ENCODE measurements at regions not wholly inside any gene's neighbourhood (a gene's known extent, or its start where the extent isn't known, plus 50 kb on each side); places are given as distances from the start of the nearest gene placed in this dataset.

DNA sequence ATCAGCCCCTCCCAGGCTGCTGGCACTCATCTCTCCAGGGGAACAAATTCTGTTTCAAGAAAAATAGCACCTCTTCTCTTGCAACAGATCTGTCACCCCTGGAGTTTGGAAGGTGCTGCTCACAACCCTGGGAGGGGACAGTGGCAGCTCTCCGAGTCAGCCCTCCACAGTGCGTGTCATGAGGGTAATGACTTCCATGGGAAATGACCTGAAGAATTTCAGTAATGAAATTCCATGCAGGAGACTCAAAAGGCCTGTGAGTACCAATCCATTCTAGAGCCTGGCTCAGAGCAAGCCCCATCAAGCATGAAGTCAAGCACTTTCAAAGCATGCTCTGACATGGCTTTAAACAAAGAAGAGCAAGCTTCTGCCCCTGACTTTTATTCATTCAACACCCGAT is 276.3 kb upstream of the PARD3B start:
- DNase-seq (ENCODE audit: low spot score) = no peak

DNA sequence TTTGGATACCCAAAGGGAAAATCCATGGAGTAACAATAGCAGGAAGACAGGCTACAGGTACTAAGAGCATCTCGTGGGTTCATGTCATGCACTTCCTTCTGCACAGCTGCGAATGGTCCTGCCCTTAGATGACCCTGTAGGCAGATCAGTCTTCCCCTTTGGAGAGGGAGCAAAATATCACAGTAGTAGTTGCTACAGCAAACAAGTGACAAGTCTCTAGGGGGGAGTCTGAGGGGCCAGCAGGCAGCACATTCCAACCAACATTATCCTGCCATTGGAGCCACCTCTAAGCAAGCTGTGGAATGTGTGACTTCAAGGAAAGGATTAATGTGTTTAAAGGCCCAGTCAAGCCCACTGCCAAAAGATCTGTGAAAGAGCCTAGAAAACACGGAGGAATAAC is 273.2 kb upstream of the PARD3B start:
- DNase-seq (ENCODE audit: low spot score) = no peak

DNA sequence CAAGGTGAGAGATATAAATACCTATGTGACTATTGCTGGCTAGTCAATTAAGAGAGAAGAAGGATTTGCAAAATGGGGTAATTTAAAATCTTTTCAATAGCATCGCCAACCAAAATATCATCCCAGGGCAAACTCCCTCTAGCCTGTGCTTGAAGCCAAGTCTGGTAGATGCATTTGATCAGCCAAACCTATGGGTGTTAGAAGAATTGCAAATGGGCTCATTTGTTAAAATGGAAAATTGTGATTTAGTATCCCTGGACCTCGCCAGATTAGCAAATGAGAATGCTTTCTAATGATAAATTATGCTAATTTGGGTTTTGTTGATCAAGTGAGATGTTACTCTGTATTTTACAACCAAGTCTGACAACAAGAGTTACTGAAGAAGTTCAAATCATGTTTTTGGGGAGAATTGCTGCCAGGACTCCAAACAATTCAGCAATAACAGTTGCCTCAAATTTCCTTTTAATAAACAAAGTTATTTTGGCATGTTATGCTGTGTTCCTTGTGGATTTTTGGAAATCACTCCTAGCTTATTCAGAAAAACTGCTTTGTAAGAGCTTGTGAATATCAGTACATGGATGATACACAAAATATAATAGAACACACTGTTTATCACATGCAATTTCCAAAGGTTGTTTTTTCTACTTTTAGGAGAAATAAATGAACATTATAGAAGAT is 272.5 kb upstream of the PARD3B start:
- no peak for DNase-seq (ENCODE audit: low spot score)

DNA sequence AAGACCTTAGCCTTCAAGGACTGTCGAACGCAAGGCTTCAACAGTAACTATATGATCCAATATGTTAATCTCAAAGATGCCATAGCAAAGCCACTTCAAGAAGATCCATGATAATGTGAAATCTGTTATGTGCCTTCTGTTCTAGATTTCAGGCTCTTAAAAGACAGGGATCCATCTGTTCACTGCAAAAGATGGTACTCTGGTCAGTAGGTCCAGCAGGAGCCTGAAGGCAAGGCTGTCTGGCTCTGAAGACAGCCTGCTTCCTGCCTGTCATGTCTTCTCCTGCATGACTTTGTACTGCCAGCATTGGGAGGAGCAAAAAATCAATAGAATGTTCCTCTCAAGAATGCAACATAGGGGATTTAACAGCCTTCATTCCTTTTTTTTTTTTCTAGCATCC is 270.8 kb upstream of the PARD3B start:
- DNase-seq (ENCODE audit: low spot score) = no peak

DNA sequence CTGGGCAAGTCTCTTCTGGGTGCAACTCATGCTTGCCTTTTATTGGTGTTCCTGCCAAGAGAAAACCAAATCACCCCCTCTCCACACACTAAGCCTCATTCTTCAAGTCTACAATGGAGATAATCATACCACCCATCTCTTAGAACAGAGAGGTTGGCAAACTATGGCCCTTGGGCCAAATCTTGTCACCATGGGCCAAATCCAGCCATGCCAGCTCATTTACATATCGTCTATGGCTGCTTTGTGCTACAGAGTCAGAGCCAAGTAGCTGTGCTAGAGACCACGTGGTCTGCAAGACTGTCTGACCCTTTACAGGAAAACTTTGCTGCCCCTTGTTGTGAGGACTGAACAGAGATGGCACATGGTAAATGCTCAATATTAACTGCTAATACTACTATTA is 270.3 kb upstream of the PARD3B start:
- no peak for DNase-seq (ENCODE audit: low spot score)

DNA sequence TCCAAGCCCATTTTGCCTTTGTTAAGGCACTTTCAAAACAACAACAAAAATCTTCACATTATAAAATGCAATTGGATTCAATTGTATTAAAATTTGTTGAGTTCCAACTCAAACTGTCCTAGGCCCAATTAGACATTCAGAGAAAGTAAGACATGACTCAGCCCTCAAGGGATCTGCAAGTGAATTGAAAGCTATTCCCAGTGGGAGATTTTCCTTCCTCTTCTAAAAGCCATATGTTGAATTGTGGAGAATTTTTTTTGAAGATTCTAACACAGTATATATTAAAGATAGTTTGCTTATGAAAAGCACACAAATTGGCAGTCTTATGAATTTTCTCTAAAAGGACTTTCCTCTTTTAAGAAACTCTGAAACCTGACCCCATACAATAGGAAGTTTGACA is 268.0 kb upstream of the PARD3B start:
- no peak for DNase-seq (ENCODE audit: low spot score)

DNA sequence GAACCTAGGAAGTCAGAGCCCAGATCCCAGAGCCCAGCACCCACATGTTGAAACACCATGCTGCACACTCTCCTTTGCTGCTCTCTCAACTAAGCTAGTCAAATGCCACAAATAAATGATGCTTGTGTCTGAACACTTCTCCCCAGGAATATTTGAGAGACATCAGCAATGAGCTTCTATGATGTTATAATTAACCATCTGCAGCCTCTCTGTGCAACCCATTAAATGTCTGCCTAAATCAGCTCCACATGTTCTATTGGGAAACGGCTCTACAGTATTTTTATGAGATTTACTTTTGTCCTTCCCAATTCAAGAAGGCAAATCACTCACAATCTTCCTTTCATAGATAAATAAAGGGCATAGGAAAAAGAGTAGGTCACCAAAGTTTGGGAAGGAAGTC is 266.8 kb upstream of the PARD3B start:
- no peak for DNase-seq (ENCODE audit: low spot score)

DNA sequence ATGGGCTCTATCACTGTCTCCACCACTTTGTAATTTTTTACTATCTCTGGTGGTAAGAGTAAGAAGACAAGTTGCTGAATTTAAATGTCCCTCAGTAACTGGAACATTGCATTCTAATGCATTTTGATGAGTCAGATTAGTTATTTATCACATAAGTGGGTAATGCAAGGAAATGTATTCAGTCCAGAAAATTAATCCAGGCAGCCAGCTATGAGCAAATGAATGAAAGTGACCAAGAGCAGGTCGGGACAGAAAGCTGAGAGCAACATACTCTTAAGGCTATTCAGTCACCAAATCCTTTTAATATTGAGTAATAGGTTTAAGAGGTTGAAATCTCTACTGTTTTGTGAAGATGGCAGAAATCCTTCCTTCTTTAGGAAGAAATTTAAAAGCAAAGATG is 265.5 kb upstream of the PARD3B start:
- DNase-seq (ENCODE audit: low spot score) = no peak

DNA sequence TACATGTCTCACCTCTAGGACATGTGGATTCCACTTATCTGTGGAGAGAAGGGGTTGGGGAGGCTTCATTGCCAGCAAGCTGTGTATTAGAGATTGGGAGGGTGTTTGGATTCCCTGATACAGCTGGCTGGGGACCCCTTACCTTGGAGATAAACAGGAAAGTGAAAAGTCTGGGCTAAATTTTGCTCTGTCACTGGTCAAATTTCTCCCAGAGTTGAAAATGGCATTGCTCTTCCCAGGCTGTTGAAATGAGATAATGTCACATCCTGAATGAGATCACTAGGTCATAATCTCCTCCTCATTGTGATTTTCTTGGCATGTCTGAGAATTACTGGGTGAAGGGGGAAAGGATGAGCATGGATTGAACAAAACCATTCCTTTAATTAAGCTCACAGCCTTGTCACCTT is 265.0 kb upstream of the PARD3B start:
- no peak for DNase-seq (ENCODE audit: low spot score)

DNA sequence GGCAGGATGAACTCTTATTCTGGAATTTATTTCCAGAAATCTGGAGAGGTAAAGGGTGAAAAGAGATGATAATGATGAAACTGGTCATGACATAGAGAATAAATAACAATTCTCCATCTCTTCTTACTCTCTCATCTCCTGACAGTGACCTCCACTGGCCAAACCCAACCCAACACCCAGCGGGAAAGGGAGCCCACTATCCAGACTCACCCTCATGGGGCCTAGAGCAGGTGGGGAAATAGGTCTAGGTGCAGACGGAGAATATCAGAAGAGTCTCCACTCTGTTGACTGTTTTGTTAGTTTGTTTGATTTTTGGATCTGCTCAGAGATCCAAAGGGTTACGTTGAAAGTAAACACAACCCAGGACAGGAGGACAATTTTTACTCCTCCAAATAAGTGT is 263.2 kb upstream of the PARD3B start:
- DNase-seq (ENCODE audit: low spot score) = no peak

DNA sequence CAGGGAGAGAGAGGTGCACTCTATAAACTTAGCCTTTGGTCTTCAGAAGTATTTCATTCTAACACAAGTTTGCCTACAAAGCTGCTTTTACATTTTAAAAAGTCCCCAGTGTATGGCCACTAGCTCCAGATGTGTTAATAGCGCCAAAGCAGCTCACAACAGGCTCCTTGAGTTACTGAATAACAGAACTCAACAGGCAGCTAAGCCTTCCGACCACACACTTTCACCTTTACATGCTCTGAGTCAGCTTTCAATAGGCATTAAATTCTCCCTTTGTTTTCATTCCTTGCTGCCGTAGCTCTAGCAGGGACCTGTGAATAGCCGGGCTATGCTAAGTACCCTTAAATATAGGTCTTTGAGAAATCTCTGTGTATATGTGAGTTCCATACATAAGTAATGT is 262.8 kb upstream of the PARD3B start:
- DNase-seq (ENCODE audit: low spot score) = no peak

DNA sequence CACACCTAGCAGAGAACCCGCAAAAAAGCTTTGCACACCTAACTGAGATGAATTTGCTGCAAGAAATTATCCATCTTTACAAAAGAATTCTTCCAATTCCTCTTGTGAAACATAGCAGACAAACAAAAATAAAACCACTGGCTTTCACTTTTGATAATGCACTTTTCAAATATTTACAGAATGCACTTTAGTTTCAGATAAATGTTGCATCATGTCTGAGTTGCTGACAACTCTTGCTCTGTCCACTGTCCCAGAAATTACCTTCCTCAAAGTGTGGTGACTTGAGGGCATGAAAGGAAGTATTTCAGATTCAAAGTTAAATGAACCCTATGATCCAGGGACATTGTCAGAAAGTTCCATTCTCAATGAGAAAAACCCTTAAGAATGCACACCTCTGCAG is 256.2 kb upstream of the PARD3B start:
- DNase-seq (ENCODE audit: low spot score) = no peak

DNA sequence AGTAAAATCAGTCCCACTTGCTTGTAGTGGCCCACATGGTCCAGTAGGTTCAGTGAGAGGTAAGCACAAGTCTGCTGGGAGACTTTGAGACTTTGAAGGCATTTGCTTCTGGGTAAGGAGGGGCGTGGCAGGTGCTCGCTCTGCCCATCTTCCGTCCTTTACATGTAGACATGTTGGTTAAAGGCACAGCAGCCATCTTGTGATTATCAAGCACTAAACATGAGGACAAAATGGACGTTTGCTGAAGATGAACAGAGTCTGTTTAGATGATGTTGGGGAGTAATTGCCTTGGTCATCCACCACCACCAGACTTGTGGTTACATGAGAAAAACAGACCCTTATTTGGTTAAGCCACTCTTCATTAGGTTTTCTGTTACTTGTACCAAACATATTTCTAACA is 252.8 kb upstream of the PARD3B start:
- no peak for DNase-seq (ENCODE audit: low spot score)

DNA sequence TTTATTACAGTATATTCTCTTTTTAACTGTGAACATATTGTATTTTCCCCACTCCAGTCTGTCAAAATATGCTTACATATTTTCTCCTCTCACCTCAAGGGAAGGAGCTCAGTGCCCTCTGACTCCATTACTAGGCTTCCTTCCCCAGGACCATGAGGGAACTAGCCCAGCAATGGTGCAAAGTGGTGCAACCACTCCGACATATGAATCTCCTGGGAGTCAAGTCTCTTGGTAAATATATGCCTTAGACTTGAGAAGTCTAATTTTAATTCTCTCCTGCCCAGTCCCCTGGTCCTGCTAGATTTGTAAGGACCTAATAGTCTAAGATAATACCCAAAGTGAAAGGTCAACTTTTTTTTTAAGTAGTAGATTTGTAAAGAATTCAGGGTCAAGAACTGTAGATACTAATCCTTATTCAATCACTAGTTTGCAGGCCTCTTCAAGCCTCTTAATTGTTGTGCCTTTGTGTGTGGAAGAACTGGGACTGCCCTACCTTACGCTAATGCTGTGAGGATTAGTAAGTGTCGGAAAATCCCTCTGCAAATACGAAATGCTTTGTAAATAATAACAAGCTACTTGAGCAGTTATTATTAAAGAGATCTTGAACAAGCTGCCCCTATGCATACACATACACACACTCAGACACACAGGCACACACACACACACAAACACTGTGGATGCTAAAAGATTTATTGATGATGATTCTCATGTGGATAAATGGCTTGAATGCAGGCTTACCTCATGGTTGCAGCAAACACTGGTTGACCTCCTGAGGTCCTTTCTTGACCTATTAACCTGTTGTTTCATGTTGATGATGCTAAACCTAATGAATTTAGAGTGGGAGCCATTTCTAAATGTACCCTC is 251.2 kb upstream of the PARD3B start:
- DNase-seq (ENCODE audit: low spot score) = no peak

DNA sequence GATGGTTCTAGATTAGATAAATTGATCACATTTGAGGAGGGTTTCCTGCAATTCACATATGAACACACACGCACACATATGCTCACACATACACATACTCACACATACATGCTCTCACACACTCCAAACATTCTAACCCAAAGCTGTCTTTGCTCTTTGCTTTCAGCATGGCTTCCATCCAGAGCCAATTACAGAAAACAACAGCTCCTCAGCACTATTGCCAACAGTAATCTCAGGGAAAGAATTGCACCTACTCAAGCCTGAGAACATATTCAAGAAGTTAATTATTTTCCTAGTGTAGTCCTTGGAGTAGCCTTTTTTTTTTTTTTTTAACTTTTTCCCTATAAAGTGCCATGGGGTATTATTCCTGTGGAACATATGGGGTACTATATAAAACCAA is 246.9 kb upstream of the PARD3B start:
- DNase-seq (ENCODE audit: low spot score) = no peak

DNA sequence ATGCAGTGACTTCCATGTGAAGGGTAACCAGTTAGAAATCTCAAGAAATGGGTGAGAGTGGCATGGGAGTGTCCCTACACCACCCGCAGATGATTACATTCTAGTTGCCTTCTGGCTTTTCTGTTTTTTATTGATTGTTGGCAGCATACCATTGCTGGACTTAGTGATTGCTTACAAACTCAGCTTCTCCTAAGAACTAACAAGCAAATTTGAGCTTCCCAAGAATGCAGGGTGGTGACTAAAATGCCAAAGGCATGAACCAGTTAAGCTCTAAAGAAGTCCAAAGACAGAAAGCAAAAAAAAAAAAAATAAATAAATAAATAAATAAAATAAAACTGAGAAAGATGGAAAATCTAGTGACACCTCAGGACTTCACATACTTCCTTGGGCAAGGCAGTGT is 245.5 kb upstream of the PARD3B start:
- no peak for DNase-seq (ENCODE audit: low spot score)

DNA sequence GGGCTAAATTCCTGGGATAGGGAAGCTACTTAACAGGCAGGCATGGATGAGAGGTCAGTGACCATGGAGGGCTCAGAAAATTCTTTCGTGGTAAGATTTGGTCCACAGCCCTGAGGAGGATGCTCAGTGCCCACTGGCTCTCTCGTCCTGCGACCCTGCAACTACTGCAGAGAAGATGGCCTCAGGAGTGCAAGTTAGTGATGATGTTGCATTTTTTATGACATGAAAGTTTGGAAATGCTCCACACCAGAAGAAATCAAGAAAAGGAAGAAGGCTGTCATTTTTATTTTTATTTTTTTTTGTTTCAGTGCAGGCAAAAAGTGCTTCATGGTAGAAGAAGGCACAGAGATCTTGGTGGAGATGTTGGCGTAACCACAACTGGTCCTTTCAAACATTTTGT is 238.6 kb upstream of the PARD3B start:
- no peak for DNase-seq (ENCODE audit: low spot score)

DNA sequence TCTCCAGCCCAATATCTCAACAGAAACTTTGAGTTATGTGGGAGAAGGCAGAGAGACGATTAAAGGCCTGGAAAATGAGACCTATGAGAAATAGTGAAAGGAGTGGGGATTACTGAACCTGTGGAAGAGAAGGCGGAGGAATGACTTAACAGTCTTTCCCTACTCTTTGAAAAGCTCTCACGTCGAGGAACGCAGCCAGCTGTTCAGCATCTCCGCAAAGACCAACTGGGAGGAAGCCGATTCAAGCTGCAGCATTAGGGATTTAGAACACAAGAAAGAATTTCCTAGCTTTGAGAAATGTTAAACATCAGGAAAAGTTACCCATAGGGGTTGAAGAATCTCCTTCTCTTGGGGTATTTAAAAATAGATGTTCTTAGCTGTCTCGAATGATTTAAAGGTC is 233.2 kb upstream of the PARD3B start:
- DNase-seq (ENCODE audit: low spot score) = no peak

DNA sequence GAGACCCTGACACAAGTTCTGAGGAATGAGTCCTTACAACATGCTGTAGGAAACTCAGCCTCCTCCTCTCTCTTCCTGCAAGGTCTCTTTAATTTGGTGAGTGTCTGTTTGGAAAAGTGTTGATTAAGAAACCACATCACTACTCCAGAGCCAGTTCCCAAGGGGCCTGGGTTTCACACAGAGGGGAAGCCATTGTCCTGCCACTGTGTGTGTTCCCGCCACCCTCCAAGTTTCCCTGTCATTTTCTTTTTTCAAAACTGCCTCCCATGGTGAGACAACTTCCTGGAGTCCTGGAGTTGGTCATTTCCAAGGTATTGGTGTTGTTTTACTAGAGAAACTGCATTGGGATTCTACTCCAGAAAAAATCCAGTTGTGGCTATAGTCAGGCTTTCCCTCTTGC is 232.0 kb upstream of the PARD3B start:
- no peak for DNase-seq (ENCODE audit: low spot score)

DNA sequence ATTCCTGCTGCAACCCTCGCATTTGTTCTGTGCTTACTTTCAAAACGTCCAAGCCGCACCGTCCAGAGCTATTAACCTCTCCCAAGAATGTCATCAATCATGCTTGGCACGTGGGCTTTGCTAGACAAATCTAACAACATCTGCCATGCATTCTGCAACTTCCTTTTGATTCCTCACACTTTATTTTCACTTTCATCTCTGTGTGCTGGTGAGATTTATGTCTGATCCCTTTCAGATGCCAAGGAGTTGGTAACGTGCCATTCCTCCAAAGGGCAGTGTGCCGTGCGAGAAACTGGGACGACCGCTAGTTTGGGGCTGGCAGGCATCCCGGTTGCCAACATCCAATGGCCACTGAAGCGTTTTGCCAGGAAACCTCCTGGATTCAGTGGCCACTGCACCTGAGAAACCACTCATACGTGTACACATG is 230.0 kb upstream of the PARD3B start:
- no peak for DNase-seq (ENCODE audit: low spot score)

DNA sequence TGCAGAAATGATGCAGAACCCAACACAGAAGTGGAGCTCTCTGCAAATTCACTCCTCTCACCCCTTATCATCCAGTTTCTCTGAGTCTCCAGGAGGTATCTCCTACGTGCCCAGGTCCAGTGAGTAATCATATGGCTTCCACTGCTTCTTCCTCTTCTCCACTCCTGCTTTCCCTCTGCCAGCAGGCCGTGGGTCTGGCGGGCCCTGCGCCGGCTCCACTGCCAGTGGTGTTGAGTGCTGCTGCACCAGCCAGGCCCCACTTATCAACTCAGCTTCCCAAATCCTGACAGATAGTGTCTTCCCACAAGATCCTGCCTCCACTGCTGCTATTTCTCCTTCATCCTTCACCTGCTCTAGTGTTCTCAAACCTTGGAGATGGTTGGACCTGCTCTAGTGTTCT is 227.6 kb upstream of the PARD3B start:
- DNase-seq (ENCODE audit: low spot score) = no peak

DNA sequence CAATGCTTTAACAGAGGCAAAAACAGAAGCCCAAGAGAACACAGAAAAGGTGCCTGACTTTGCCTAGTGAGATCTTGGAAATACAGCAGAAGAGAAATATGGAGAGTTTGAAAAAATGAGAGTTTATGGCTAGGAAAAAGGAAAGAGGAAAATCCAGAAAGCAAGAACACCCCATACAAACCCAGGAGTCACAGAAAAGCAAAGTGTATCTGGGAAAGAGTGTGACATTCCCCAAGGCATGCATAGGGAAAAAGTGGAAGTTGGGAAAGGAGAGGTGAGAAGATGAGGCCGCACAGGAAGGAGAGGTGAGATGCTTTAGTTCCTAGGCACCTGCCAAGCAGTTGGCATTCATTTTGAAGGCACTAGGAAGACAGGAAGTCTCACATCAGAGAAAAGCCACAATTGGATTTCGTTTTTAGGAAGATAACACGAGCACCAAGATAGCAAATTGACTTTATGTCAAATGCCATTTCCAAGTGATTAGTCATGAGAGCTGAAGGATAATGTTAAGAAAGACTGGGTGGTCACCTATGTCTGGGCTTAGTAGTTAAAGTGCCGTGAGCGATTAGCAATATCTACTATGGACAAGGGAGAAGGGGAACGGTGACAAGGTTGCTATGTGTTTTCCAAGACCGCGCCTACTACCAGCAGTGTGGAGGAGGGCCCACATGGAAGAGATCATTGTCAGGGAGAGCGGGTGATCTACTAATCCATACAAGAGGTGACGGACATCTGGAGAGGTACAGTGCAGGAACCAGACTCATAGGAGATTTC is 224.1 kb upstream of the PARD3B start:
- DNase-seq (ENCODE audit: low spot score) = no peak

All from activated CD4-positive, alpha-beta T cell treated with anti-CD3 and anti-CD28 coated beads, Interleukin-2, Interleukin-4, amounts not matched to agents 100 ng/mL and 50 ng/mL, durations not matched to agents 16 hours and 8 hours (primary cell).